Ascending aorta (tissue), 2 donors: ENCODE measurements at regions not wholly inside any gene's neighbourhood (a gene's known extent, or its start where the extent isn't known, plus 50 kb on each side); places are given as distances from the start of the nearest gene placed in this dataset.

Source experiments
- DNase-seq, 2 donors: peaks; one replicate each; pipeline ENCODE4 v3.0.0-alpha.2; 2019; ENCODE audit warnings: low spot score in 2 of 2
- H3K27ac ChIP-seq, 2 donors: fragments of 200-600 bp; sonication (generic); one replicate each; pipeline ENCODE4 v1.5.1; 2016 to 2017; ENCODE audit warnings: mild to moderate bottlenecking in 1 of 2
- H3K27me3 ChIP-seq: fragments of 200-600 bp; sonication (generic); one replicate; pipeline ENCODE4 v1.5.1; 2017
- H3K36me3 ChIP-seq, 2 donors: fragments of 200-600 bp; sonication (generic); one replicate each; pipeline ENCODE4 v1.5.1; 2016
- H3K4me1 ChIP-seq, 2 donors: fragments of 200-600 bp; sonication (generic); one replicate each; pipeline ENCODE4 v1.5.1; 2016 to 2017; ENCODE audit warnings: mild to moderate bottlenecking in 1 of 2
- H3K4me3 ChIP-seq, 2 donors: fragments of 200-600 bp; sonication (generic); one replicate each; pipeline ENCODE4 v1.5.1; 2016 to 2017; ENCODE audit warnings: mild to moderate bottlenecking in 1 of 2
- H3K9me3 ChIP-seq, 2 donors: fragments of 200-600 bp; sonication (generic); one replicate each; pipeline ENCODE4 v1.5.1; 2016
- CTCF ChIP-seq, 3 experiments: fragments of 200-600 bp in 2 of 3; fragments of 450-650 bp in 1 of 3; sonication (generic) in 2 of 3; IDR thresholded peaks; one replicate each; pipeline ENCODE4 v1.5.1; 2016 to 2019; ENCODE audit warnings: antibody characterized with exemption in 3 of 3, mild to moderate bottlenecking in 1 of 3, moderate library complexity in 1 of 3
- intact Hi-C: fragments of 100-400 bp; cut with DNase I; formaldehyde crosslinking; loops from one replicate; pipeline ENCODE4 v1.15.1; 2023

GRCh38 chr7:118644346-118644745, 419.8 kb downstream of the ANKRD7 start:
- Histone ChIP-seq H3K4me1 (no peaks in the 10 kb centered on the region), H3K4me3 (no peak overlapping the region), H3K9me3 (no peaks in the 10 kb centered on the region), H3K27ac (no peak overlapping the region), H3K27me3 (no peaks in the 10 kb centered on the region), H3K36me3 (no peaks in the 10 kb centered on the region)
- intact Hi-C loops, result no loop called here
- DNase-seq, result no peak
- no peak for TF ChIP-seq CTCF (IDR thresholded peaks at IDR 0.05)

- no peak overlapping the region for H3K4me3 ChIP-seq
- intact Hi-C loops, result no loop called here
- no peaks in the 10 kb centered on the region for H3K36me3 ChIP-seq
- DNase-seq, result no peak
- no peaks in the 10 kb centered on the region for H3K27me3 ChIP-seq
- H3K27ac ChIP-seq, result no peak overlapping the region
- H3K4me1 ChIP-seq, result no peaks in the 10 kb centered on the region
- H3K9me3 ChIP-seq, result no peaks in the 10 kb centered on the region
- no peak for TF ChIP-seq CTCF (IDR thresholded peaks at IDR 0.05)
These were observed 423.5 kb downstream of the ANKRD7 start for GRCh38 chr7:118648002-118648401.

GRCh38 chr7:118657391-118658005, 433.0 kb downstream of the ANKRD7 start:
- TF ChIP-seq CTCF (IDR thresholded peaks at IDR 0.05), result no peak
- H3K36me3 ChIP-seq, result no peaks in the 10 kb centered on the region
- H3K9me3 ChIP-seq, result no peaks in the 10 kb centered on the region
- no peak overlapping the region for H3K27ac ChIP-seq
- no peaks in the 10 kb centered on the region for H3K27me3 ChIP-seq
- intact Hi-C loops, result no loop called here
- no peaks in the 10 kb centered on the region for H3K4me1 ChIP-seq
- DNase-seq, result no peak
- H3K4me3 ChIP-seq, result no peak overlapping the region

GRCh38 chr7:118662266-118662665, 437.8 kb downstream of the ANKRD7 start:
- no peak overlapping the region for H3K4me3 ChIP-seq
- intact Hi-C loops, result no loop called here
- H3K27me3 ChIP-seq, result no peaks in the 10 kb centered on the region
- H3K9me3 ChIP-seq, result no peaks in the 10 kb centered on the region
- DNase-seq, result no peak
- no peaks in the 10 kb centered on the region for H3K36me3 ChIP-seq
- no peak for TF ChIP-seq CTCF (IDR thresholded peaks at IDR 0.05)
- no peak overlapping the region for H3K27ac ChIP-seq
- no peaks in the 10 kb centered on the region for H3K4me1 ChIP-seq

GRCh38 chr7:118664498-118664897, 440.0 kb downstream of the ANKRD7 start:
- Histone ChIP-seq H3K36me3 (no peaks in the 10 kb centered on the region), H3K9me3 (no peaks in the 10 kb centered on the region), H3K27me3 (no peaks in the 10 kb centered on the region), H3K27ac (no peak overlapping the region), H3K4me1 (no peaks in the 10 kb centered on the region), H3K4me3 (no peak overlapping the region)
- intact Hi-C loops, result no loop called here
- no peak for DNase-seq
- no peak for TF ChIP-seq CTCF (IDR thresholded peaks at IDR 0.05)

GRCh38 chr7:118671149-118671548, 446.6 kb downstream of the ANKRD7 start:
- no peak for TF ChIP-seq CTCF (IDR thresholded peaks at IDR 0.05)

More at GRCh38 chr7:118671149-118671548, 446.6 kb downstream of the ANKRD7 start:
- H3K9me3 ChIP-seq, result no peaks in the 10 kb centered on the region
- no peaks in the 10 kb centered on the region for H3K27me3 ChIP-seq
- H3K27ac ChIP-seq, result no peak overlapping the region
- no peaks in the 10 kb centered on the region for H3K36me3 ChIP-seq
- no peaks in the 10 kb centered on the region for H3K4me1 ChIP-seq
- no peak overlapping the region for H3K4me3 ChIP-seq
- intact Hi-C loops, result no loop called here
- no peak for DNase-seq
